HTR-8/SVneo (cell line): ENCODE measurements at regions not wholly inside any gene's neighbourhood (a gene's known extent, or its start where the extent isn't known, plus 50 kb on each side); places are given as distances from the start of the nearest gene placed in this dataset.
"Not testable (repeated sequence)": the region's sequence is repeated elsewhere in the genome, so short reads cannot be mapped to it uniquely, and the experiment has no call there.

ENCODE experiments used
- DNase-seq: peaks from one replicate; pipeline ENCODE4 v3.0.0; 2011; ENCODE audit warnings: low spot score, mixed read lengths; ENCODE audit not compliant: insufficient read length
- FAIRE-seq: peaks from 2 replicates; lab custom pipeline; 2011; peaks lifted over from hg19 to GRCh38; lab: Jason Lieb, UNC

DNA sequence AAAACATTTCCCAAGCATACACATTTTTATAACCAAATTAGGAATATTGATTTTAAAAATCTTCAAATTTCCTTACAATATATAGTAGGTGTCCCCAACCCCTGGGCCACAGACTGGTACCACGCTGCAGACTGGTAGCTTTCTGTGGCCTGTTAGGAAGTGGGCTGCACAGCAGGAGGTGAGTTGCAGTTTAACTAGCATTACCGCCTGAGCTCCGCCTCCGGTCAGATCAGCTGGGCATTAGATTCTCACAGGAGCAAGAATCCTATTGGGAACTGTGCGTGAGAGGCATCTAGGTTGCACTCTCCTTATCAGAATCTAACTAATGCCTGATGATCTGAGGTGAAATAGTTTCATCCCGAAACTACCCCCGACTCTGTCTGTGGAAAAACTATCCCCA, 62.1 kb downstream of the ZWINT start:
- no peak for DNase-seq

DNA sequence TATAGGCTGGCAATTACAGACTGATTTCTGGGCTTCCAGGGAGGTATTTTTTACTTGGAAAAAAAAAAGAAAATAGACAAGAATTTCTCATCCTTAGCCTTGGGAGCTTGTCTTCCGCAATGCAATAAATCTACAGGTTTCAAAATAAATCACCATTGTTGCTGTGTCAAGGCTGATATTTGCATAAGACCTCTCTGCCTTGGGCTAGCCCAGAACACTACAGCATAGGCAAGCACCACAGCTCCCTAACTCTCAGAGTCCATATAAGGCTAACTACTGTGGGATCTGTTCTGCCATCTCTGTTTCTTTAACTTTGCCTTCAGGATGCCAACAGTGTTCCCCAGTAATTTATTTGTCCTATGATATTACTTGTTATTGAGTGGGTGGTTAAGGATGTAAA, 64.4 kb downstream of the ZWINT start:
- FAIRE-seq (no peak), DNase-seq (no peak)

More for the DNA sequence above, 62.1 kb downstream of the ZWINT start:
- no peak for FAIRE-seq

DNA sequence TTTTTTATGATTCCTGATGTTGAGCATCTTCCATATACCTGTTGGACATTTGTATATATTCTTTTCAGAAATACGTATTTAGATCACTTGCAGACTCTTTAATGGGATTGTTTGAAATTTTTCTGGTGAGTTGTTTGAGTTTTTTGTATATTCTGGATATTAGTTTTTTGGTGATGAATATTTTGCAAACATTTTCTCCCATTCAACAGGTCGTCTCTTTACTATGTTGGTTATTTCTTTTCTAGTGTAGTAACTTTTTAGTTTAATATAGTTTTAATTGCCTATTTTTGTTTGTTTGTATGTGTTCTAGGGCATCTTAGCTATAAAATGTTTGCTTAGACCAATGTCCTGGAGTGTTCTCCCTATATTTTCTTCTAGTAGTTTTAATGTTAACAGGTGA, 72.7 kb downstream of the ZWINT start:
- no peak for DNase-seq
- FAIRE-seq, result no peak

DNA sequence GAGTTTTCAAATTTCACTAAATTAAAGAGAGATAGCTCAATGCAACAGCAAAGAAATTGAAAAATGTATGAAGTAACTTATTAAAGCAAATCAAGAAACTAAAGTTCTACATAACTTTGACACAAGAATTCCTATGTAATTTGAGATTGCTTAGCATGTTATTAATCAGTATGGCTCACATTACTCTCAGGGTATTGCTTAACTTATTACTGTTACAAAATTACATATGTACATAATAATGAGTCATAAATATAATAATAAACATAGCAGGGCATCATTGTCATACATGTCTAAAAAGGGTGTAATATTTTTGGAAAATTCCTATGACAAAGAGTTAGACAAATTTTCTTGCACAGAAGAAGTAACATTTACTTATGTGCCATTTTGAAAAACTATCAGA, 75.0 kb downstream of the ZWINT start:
- no peak for FAIRE-seq

DNA sequence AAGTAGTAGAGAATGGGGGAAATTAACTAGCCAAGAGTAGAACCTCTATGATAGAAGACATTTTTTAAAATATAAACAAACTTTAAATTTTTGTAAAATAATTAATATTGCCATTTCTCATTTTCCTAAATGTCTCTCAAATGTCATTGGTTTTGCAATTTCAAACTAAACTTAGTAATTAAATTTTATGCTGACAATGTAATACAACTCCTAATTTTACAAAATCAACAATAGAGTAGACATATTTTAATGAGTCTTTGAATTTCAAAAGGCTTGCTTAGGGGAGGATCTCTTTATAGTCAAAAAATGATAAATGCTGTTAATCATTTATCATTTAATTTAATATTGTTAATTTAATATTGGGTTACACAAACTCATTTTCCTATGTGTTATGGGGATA, 81.8 kb downstream of the ZWINT start:
- FAIRE-seq, result no peak
- DNase-seq, result no peak

More for the DNA sequence above, 75.0 kb downstream of the ZWINT start:
- no peak for DNase-seq

DNA sequence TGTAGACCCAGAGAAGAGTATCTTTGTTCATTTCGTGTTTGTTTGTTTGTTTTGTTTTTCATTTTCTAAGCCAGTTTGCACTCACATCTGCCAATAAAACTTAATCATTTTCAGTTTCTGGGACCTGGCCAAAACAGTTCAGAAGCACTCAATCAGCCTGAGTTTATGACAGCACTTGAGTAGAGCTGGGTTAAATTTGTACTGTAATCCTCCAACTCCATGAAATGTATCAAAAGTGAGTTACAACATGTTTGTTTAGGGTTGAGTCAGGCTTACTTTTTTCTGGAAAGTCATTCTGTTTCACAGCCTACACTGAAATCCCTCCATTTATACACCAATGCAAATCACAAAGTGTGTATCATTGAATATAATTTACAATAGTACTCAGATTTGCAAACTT, 91.9 kb downstream of the ZWINT start:
- DNase-seq (no peak), FAIRE-seq (no peak)

DNA sequence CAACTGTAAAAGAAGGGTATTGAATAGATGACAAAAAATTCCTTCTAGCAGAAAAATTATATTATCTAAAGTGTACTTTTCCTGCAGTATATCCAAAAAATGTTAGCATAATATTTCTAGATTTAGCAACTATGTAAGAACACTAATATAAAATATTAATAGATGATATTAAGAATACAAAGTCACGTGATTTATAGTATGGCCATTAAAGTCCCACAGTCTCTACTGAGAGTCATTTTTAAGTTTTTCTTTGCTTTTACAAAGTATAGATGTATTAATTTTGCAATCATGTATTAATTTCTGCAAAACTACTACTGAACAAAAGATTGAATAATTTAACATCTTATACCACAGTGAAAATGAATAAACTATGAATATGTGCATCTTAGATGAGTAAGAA, 94.9 kb downstream of the ZWINT start:
- no peak for FAIRE-seq

DNA sequence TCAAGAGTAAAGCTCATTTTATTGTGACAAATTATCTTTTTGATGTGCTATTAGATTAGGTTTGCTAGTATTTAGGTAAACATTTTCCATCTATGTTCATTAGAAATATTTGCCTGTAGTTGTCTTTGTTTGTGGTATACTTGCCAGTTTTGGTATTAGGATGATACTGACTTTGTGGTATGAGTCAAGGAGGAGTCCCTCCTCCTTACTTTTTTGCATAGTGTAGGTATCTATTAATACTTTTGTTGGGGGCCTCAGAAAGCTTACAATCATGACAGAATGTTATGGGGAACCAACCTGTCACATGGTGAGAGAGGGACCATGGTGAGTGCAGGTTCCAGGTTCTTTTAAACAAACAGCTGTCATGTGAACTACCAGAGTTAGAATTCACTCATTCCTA, 102.1 kb downstream of the ZWINT start:
- FAIRE-seq, result no peak

More for the DNA sequence above, 94.9 kb downstream of the ZWINT start:
- DNase-seq, result no peak

DNA sequence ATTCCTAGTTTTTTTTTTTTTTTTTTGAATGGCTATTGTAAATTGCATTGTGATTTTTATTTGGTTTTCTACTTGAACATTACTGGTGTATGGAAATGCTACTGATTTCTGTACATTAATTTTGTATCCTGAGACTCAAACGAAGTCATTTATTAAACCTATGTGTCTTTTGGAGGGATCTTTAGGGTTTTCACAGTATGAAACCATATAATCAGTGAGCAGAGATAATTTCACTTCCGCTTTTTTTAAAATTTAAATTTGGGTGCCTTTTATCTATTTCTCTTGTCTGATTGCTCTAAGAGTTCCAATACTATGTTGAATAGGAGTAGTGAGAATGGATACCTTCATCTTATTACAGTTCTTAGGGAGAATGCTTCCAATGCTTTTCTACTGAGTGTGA, 102.7 kb downstream of the ZWINT start:
- FAIRE-seq (no peak), DNase-seq (no peak)

More for the DNA sequence above, 102.1 kb downstream of the ZWINT start:
- DNase-seq, result no peak

DNA sequence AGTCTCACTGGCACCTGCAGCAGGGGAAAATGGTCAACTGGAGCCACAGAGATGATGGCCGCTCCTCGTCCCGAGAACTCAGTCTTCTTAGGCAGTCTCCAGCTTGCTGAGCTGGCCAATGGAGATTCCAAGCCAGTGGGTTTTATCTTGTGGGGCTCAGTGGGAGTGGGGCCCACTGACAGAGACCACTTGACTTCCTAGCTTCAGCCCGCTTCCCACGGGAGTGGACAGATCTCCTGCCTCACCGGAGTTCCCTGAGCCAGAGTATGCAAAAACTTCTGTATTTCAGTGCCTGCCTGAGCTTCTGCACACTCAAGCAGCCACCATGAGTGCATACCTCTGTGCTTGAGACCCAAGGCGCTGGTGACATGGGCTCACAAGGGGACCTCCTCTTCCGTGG, 105.8 kb downstream of the ZWINT start:
- no peak for FAIRE-seq
- no peak for DNase-seq

DNA sequence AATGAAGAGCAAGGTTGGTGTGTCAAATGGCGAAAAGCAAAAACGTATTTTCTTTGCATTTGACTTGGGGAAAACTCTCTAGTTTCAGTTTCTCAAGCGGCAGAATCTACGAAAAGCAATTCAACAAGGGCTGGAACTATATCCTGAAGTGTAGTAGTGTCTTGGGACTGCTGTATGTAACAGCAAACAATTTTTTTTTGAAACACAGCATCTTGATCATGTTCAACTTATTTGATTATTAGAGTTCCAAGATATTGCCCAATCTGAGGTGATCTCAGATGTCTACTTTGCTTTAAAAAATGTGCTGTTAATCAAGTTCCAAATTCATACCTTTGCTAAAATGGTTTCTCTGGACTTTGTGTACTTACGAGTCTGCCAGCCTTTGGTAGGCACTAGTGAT, 120.6 kb downstream of the ZWINT start:
- DNase-seq (no peak), FAIRE-seq (no peak)

DNA sequence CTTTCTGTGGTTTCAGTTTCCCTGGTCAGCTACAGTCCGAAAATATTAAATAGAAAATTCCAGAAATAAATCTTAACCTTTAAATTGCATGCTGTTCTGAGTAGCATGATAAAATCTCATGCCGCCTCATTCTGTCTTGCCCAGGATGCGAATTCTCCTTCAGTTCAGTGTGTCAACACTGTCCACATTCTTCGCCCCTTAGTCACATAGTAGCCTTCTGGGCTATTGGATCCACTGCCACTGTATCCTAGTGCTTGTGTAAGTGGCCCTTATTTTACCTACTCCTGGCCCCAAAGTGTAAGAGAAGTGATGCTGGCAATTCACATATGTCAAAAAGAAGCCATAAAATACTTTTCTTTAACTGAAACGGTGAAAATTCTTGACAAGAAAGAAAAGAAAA, 129.6 kb downstream of the ZWINT start:
- DNase-seq (no peak), FAIRE-seq (no peak)

DNA sequence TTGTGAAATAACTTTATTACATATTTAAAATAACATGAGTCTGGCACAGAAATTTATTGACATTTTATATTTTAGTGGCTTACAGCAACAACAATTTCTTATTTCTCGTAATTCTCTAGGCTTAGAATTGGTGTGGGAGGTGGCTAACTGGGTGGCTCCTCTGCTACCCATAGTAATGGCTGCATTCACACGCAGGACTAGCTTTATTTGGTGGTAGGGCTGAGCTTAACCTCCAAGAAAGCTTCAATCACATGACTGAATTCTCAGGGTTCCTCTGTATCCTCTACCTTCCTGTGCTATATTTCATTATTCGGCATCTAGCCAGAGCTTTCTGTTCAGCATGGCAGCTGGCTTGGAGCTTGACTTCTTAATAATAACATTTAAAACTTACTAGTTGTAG, 138.8 kb downstream of the ZWINT start:
- DNase-seq (no peak), FAIRE-seq (no peak)

DNA sequence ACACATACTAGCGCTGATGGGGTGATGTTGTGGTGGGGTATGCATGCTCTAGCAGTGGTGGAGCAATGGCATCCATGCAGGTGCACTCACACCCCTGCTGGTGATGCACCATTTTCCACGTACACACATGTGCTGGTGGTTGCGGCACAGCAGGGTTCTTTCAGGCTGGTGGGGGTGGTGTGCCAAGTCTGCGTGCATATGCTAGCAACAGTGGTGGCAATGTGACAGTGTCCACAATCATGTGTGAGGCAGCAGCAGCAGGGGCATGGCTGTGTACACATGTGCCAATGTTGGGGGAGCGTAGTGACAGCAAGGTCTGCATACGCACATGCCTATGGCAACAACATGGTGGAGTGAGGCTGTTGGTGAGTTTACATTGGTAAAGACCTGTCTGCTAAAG, 148.1 kb downstream of the ZWINT start:
- DNase-seq, result no peak
- no peak for FAIRE-seq

DNA sequence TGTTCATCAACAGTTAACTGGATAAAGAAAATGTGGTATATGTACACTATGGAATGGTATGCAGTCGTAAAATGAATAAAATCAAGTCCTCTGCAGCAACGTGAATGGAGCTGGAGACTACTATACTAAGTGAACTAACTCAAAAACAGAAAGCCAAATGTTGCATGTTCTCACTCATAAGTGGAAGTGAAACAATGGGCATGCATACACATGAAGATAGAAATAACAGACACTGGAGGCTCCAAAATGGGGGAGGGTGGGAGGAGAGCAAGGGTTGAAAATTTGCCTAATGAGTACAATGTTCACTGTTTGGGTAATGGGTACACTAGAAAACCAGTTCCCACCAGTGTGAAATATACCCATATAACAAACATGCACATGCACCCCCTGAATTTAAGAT, 179.5 kb downstream of the ZWINT start:
- DNase-seq (no peak), FAIRE-seq (no peak)

DNA sequence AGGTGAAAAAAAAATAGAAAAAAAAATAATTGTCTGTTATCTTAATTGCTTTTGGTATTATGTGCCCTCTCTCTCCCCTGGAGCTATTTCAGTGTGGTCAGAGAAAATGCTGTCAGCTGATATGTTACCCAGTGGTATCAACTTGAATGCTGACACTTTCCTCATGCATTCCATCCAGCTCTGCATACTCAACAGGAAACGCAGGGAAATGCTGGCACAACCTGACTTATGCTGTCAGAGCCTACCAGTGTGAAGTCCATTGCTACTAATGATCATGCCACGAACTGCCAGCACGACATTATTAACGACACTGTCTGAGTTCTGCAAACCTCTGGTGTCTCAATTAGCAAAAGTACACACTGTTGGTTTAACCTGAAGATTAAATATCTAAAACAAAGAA, 182.8 kb downstream of the ZWINT start:
- DNase-seq (no peak), FAIRE-seq (no peak)

DNA sequence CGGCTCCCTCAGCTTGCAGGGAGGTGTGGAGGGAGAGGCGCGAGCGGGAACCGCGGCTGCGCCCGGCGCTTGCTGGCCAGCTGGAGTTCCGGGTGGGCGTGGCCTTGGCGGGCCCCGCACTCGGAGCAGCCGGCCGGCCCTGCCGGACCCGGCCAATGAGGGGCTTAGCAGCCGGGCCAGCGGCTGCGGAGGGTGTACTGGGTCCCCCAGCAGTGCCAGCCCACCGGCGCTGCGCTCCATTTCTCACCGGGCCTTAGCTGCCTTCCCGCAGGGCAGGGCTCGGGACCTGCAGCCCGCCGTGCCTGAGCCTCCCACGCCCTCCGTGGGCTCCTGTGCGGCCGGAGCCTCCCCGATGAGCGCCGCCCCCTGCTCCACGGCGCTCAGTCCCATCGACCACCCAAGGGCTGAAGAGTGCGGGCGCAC, 206.0 kb downstream of the ZWINT start:
- not testable (repeated sequence) for DNase-seq, FAIRE-seq

DNA sequence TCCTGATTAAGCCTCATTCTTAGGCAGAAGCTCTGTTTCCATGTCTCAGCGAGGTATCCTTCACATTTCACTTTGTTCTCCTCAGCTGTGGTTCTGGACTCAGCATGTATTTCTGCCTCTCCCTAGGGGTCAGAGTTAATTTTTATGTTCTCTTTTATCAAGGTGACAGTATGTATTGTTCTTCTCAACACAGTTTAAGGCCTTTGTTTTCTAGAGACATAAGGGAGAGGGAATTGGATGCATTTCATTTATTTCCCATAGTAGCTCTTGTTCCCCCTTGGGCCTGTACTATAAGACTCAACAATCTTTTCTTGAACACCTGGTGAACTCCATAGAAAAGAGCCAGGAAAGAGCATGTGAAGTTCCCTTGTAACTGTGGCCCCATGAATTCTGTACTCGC, 214.3 kb downstream of the ZWINT start:
- DNase-seq (no peak), FAIRE-seq (no peak)

DNA sequence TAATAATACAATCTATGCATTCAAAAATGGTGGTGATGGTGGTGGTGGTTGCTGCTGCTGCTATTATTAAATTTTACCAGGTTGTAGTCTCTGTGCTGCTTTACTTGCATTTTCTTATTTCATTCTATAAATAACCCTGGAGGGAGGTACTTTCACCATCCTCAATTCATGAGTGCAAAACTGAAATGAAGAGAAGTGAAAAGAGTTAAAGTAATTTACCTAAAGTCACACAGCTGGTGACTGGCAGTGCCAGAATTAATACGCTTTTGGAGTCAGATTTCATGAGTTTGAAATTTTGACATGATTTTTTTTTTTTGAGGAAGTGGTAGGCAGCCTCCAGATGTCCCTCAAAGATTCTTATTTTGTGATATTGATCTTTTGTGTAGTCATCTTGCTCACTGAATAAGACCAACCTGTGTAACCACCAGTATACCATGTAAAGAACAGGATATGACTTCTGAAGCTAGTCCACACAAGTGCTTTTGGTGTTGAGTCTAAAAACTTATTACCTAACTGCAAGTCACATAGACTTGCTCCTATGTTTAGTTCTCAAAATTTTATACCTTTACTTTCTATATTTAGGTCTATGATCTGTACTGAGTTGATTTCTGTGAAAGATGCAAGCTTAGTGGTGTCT, 218.8 kb downstream of the ZWINT start:
- FAIRE-seq (no peak), DNase-seq (no peak)

DNA sequence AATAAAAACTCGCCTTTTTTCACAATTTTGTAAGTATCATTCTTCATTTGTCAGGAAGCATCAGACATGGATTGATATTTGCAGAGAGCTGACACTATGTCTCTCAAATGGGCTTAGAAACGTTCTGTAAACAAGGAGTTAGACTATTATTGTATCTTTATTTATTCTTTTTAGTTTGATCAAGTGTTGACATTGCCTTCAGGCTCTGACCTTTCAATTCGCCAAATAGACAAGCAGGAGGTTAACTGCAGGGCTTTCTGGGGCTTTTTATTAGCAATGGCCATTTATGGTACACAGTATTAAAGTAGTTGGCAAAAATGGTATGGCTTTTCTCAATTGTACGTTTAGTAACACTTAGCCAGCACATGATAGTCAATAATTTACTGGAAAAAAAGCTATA, 221.7 kb downstream of the ZWINT start:
- no peak for FAIRE-seq
- no peak for DNase-seq

DNA sequence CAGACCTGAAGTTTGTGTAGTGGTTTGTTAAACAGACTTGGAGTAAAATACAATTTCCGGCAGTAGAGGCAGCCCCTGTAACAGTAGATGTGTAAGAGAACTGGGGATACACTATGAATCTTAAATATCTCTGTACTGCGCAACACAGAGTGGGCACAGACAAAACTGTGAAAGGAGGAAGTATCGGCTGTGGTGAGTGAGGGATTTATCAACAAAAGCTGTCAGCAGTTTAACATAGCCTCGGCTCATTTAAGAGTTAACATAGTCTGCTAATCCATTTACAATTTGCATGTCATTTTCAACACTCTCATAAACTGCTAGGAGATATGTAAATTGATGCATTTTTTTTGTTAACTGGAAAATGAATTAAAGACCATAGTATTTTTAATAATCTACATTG, 225.2 kb downstream of the ZWINT start:
- no peak for FAIRE-seq

DNA sequence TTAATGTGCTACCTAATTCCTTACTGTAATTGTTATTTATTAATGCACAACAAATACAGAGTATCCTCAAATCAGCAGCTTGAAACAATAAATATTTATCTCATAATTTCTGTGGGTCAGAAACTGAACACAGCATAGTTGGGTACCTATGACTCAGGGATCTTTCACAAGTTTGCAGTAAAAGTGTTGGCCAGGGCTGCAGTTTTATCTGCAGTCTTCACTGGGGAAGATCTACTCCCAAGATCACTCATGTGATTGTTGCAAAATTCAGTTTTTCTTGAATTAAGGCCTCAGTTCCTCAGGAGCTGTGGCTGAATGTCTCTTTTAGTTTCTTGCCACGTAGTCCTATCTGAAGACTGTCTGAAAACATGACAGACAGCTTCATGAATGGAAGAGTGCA, 237.8 kb downstream of the ZWINT start:
- DNase-seq (no peak), FAIRE-seq (no peak)

More for the DNA sequence above, 225.2 kb downstream of the ZWINT start:
- no peak for DNase-seq

DNA sequence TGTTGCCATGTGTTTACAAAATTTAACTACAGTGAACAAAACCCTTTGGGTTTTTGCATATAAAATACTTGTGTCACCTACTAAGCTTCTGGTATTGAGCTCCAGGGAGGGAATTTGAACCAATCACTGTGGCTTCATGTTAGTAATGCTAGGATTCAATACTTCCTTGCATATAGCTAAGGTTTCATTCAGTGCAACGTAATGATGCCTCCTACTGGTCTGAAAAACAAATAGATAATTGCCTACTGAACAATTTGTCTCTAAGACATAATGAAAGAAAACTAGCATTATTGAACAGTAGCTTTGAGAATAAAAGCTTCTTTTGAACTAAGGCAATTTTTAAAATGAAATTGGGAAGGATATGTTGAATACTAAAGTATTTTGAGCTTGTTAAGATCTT, 244.4 kb downstream of the ZWINT start:
- FAIRE-seq (no peak), DNase-seq (no peak)
